GM12874 (cell line): ENCODE measurements at regions not wholly inside any gene's neighbourhood (a gene's known extent, or its start where the extent isn't known, plus 50 kb on each side); places are given as distances from the start of the nearest gene placed in this dataset.

Experiments
- TF ChIP-seq, protein P1 (sequence below): IDR thresholded peaks from 2 replicates; pipeline ENCODE4 v1.5.1; 2011; ENCODE audit warnings: low read depth, mild to moderate bottlenecking, control low read depth, low read length, moderate library complexity; ENCODE audit not compliant: insufficient read depth

DNA sequence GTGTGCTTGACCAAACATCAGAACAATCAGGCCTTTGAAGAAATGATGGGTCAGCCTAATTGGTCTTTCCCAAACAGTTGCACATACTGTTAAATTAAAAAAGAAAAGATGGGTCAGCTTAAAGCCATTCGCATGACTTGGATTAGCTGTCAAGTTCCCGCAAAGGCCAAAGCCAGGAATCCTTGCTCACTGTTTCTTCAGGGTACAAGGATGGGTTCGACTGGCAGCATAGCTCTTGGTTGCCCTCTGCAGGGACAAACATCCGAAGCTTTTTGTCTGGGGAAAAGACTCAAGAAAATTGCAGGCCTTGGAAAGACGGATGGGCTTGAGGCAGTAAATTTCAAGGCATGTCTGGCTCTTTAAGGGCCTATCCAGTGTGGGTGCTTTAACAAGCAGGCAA lies 168.0 kb downstream of the HDGFL1 start:
- TF ChIP-seq, protein P1, sequence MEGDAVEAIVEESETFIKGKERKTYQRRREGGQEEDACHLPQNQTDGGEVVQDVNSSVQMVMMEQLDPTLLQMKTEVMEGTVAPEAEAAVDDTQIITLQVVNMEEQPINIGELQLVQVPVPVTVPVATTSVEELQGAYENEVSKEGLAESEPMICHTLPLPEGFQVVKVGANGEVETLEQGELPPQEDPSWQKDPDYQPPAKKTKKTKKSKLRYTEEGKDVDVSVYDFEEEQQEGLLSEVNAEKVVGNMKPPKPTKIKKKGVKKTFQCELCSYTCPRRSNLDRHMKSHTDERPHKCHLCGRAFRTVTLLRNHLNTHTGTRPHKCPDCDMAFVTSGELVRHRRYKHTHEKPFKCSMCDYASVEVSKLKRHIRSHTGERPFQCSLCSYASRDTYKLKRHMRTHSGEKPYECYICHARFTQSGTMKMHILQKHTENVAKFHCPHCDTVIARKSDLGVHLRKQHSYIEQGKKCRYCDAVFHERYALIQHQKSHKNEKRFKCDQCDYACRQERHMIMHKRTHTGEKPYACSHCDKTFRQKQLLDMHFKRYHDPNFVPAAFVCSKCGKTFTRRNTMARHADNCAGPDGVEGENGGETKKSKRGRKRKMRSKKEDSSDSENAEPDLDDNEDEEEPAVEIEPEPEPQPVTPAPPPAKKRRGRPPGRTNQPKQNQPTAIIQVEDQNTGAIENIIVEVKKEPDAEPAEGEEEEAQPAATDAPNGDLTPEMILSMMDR: 0 out of 2 replicates have a peak, but pooled peaks have one; percentile 19

DNA sequence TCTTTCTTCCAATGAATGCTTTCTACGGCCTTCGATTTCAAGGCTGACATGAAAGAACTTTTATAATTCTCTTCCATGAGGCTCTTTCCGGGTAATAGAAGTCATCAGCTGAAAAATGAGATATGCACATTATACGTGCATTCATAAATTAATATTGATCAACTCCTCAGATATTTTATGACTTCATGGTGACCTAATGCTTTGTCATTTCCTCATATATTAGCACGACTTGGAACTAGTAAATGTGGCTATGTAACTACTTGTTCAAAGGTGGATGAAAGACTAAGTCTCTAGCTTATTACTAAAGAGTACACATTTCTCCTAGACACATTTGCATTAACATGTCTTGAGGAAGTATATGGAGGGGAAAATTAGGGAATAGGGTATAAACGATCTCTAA lies 168.8 kb downstream of the HDGFL1 start:
- TF ChIP-seq, protein P1: no peak

DNA sequence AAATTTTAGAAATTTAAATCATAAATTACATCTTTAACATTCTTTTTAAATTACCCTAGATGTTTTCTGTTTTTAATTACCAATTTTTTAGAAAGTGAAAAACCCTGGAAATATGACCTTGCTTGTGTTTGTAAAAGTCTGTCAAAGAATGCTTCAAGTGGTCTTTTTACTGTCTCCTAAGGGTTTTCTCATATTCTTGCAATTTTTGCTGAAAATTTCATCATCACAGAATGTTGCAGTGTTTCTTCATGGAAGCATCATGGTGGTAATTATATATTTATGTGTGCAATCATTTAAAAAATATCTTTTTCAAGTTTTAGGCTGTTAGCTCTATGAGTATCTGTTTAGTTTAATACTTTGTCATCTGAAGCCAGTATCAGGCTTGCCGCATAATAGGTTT lies 178.2 kb downstream of the HDGFL1 start:
- TF ChIP-seq, protein P1: no peak

DNA sequence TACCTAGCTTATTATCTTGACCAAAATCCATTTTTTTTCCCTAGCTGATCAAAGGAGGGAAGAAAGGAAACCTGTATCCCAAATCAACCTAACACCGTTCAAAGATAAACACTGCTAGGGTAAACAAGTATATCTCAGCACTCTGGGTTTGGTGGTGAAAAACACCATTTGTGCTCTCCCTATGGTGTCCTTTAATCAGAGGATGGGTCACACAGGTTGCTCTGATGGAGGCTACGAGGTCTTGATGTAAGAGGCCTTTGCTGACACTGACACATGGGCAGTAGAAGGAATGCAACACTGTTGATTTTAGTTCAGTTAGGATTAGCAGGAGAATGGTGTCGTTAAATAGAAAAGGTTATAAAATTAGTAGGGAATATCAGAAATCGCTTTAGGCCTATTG lies 179.3 kb downstream of the HDGFL1 start:
- TF ChIP-seq, protein P1: no peak

DNA sequence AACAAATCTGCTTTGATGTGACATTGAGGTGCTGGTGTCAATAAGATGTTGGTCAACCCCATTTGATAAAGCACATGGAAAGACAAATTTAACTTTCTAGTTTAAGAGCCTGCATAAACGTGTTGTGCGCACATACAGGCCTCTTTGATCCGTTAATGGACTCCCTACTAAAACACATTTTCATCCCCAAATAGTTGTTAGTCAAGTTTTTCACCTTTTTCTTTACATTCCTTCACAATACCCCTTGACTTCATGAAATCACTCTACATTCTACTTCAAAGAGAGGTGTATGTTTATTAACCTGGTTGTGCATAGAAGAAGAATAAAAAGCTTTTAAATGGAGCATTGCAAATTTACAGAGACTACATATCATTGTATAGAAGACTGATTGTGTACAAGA lies 180.3 kb downstream of the HDGFL1 start:
- TF ChIP-seq, protein P1: no peak

DNA sequence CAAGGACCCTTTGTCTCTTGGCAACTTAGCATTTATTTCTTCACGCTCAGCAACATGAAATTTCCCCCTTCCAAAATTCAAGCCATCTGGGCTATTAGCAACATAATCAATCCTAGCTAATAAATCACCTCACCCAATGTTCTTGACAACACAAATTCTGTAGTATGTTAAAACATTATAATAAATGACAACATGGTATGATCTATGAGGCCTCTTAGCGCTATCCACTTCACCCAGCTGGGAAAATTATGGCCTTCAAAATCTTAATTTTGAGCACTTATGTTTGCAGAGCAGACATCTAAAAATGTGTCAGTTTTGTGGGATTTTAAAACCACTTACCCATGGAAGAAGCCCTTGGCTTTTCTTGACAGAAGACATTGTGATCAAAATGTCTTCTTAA lies 181.9 kb downstream of the HDGFL1 start:
- TF ChIP-seq, protein P1: no peak

DNA sequence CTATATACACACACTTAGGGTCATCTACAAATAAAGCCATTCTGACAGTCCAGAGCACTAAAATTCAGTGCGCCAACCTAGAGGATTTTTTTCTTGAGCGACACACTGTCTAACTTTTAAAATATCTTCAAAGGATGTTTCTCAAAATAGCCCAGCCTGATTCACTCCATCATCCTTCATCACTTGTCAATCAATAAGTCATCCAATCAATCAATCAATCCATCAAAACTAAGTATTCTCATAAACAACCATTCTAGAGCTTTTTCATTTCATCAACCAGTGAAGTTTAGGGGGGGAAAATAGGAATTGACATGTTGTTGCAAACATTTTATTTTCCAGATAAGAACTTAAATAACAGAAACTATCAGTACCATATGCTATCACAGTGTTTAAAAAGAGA lies 183.2 kb downstream of the HDGFL1 start:
- TF ChIP-seq, protein P1: no peak

DNA sequence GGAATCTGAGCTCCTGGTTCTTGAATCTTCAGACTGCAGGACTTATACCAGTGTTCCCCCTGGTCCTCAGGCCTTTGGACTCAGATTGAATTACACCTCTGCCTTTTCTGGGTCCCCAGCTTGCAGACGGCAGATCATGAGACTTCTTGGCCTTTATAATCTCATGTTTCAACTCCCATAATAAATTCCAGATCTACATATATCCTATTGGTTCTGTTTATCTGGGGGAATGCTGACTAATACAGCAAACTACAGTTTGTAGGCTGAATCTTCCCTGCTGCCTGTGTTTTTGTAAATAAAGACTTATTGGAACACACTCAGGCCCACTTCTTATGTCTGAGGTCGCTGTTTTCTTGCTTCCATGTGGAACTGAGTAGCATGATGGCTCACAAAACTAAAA lies 184.7 kb downstream of the HDGFL1 start:
- TF ChIP-seq, protein P1: no peak
